ENCODE measurements at regions not wholly inside any gene's neighbourhood (a gene's known extent, or its start where the extent isn't known, plus 50 kb on each side); places are given as distances from the start of the nearest gene placed in this dataset.
"Not testable (repeated sequence)": the region's sequence is repeated elsewhere in the genome, so short reads cannot be mapped to it uniquely, and the experiment has no call there.

DNA sequence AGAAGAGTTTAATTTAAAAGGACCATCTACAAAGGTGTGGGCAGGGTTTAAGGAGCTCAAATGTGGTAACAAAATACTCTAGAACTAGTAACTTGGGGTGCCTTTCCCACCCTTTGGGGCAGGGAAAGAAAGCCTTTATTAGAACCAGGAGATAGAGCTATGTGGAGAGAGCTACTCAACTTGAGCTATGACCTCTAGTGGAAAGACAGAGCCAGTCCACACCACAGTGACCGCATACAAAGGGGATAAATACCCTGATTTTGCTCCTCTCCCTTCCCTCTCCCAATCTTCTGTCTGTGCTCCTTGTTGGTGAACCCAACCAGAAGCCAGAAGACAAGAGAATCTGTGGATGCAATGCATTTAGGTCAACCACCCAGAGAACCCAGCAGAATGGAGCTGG, 54.4 kb upstream of the JAK1 start:
- no peak overlapping the region for H3K4me3 ChIP-seq (ENCODE audit: low read length)
- TF ChIP-seq, protein P1, sequence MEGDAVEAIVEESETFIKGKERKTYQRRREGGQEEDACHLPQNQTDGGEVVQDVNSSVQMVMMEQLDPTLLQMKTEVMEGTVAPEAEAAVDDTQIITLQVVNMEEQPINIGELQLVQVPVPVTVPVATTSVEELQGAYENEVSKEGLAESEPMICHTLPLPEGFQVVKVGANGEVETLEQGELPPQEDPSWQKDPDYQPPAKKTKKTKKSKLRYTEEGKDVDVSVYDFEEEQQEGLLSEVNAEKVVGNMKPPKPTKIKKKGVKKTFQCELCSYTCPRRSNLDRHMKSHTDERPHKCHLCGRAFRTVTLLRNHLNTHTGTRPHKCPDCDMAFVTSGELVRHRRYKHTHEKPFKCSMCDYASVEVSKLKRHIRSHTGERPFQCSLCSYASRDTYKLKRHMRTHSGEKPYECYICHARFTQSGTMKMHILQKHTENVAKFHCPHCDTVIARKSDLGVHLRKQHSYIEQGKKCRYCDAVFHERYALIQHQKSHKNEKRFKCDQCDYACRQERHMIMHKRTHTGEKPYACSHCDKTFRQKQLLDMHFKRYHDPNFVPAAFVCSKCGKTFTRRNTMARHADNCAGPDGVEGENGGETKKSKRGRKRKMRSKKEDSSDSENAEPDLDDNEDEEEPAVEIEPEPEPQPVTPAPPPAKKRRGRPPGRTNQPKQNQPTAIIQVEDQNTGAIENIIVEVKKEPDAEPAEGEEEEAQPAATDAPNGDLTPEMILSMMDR (IDR thresholded peaks at IDR 0.05; ENCODE audit: insufficient read depth, low read depth, low read length, missing control alignments): peak; percentile 24
- DNase-seq (ENCODE audit: low read depth): no peak

DNA sequence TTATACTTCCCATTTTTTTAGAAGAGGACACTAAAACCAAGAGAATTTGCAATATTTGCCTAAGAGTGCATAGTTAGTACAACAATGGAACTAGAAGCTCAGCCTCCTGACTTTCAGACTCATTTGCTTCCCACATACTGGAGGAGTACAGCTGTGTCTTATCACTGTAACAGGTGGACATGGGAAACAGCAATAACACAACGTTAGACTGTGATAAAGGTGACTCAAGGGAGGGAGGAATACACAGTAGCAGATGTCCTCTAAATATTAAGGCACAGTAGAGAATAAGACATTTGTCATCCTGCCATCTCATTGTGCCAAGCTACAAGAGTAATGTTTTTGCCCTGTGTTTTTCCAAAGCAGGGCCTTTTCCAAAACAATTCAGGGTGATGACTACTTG, 55.4 kb upstream of the JAK1 start:
- TF ChIP-seq, protein P1 (IDR thresholded peaks at IDR 0.05; ENCODE audit: insufficient read depth, low read depth, low read length, missing control alignments): no peak
- DNase-seq (ENCODE audit: low read depth): no peak
- no peak overlapping the region for H3K4me3 ChIP-seq (ENCODE audit: low read length)

DNA sequence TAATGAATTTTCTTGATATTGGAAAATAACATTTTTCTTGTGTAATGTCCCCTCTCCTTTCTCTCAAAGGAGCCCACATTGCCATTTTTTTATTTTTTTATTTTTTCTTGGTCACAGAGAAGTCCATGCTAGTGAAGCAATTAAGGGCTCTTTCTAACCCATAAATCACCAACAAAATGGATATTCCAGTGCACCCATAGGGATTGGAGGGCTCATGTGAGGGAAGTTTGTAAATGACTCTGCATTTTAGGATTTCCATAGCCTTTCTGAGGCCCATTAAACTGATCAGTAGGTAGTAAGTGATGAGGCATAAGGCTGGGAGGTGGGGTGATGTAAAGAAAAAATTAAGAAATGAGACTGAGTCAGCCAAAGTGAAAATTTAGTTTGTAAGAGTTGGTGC, 55.9 kb upstream of the JAK1 start:
- H3K4me3 ChIP-seq (ENCODE audit: low read length): no peak overlapping the region
- no peak for DNase-seq (ENCODE audit: low read depth)
- TF ChIP-seq, protein P1 (IDR thresholded peaks at IDR 0.05; ENCODE audit: insufficient read depth, low read depth, low read length, missing control alignments): no peak

DNA sequence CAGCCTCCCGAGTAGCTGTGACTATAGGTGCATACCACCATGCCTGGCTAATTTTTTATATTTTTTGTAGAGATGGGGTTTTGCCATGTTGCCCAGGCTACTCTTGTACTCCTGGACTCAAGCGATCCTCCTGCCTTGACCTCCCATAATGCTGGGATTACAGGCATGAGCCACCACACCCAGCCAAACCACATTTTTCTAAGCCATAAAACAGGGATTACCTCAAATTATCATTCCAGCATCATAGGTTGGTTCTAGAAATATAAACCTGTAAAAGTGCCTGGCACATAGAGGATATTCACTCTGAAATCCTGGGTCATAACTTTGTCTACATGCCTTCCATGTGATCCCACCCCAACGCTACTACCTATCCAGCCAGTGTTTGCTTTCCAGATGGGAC, 59.4 kb upstream of the JAK1 start:
- TF ChIP-seq, protein P1 (IDR thresholded peaks at IDR 0.05; ENCODE audit: insufficient read depth, low read depth, low read length, missing control alignments): no peak
- no peak overlapping the region for H3K4me3 ChIP-seq (ENCODE audit: low read length)
- DNase-seq (ENCODE audit: low read depth): no peak

DNA sequence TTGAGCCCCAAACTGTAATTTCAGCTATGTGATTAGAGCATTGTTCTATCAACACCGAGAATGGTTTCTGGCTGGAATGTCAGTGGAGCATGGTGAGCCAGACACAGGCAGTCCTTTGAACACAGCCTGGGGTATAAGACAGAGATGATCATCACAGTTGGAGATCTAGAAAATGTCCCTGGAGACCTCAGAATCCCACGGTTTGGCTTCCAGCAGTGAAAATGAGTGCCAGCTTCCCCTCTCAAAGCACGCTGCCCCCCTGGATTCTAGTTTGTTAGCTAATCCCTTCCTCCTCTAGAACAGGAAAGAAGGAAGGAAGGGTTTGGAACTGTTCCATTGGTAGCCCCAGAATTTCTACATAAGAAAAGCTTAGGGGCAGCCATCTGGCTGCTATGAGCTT, 59.9 kb upstream of the JAK1 start:
- no peak overlapping the region for H3K4me3 ChIP-seq (ENCODE audit: low read length)
- TF ChIP-seq, protein P1 (IDR thresholded peaks at IDR 0.05; ENCODE audit: insufficient read depth, low read depth, low read length, missing control alignments): no peak
- no peak for DNase-seq (ENCODE audit: low read depth)

DNA sequence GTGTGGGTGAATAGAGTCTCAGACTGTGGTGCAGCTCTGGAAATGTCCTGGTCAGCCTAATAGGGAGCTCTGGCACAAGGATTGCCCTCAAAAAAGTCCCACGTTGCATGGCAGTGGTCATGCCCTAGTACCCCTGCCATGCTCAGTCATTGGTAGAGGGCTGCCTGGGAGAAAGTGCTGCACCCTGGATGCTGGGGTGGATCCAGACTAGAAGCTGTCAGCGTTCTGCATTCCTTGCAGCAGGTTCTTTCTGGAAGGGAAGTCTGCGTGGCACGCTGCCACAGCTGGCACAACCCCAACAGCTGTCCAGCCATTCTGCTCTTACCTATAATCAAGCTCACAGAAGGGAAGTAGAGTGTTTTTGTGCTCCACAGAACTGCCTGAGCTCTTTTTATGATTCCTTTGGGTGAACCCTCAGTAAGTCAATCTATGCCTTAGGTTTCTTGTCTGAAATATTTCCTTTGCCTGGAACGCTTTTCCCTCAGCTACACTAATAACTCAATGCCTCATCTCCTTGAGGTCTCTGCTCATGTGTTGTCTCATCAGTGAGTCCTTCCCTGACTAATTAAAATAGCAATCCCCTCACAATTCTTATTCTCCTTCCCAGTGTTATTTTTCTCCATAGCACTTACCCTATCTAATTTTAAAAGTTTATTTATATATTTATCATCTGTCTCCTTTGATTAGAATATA, 61.5 kb upstream of the JAK1 start:
- DNase-seq (ENCODE audit: low read depth): peak; percentile 53
- no peak overlapping the region for H3K4me3 ChIP-seq (ENCODE audit: low read length)

DNA sequence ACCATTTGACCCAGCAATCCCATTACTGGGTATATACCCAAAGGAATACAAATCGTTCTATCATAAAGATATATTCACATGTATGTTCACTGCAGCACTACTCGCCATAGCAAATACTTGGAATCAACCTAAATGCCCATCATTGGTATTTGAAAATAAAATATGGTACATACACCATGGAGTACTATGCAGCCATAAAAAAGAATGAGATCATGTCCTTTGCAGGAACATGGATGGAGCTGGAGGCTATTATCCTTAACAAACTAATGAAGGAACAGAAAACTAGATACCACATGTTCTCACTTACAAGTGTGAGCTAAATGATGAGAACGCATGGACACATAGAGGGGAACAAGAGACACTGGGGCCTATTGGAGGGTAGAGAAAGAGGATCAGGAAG, 63.1 kb upstream of the JAK1 start:
- DNase-seq (ENCODE audit: low read depth); H3K4me3 ChIP-seq (ENCODE audit: low read length): not testable (repeated sequence)

More for the DNA sequence above, 61.5 kb upstream of the JAK1 start:
- TF ChIP-seq, protein P1 (IDR thresholded peaks at IDR 0.05; ENCODE audit: insufficient read depth, low read depth, low read length, missing control alignments): no peak

DNA sequence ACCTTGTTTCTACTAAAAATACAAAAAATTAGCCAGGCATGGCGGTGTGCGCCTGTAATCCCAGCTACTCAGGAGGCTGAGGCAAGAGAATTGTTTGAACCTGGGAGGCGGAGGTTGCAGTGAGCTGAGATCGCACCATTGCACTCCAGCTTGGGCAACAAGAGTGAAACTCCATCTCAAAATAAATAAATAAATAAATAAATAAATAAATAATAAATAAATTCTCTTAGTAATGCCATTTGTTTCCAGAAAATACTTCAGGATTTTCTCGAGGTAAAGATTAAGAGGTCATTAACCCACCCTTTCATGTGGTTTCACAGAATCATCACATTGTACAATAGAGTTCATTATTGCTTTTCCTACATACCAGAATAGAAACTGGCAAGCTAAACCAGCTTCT, 68.5 kb upstream of the JAK1 start:
- not testable (repeated sequence) for DNase-seq (ENCODE audit: low read depth); H3K4me3 ChIP-seq (ENCODE audit: low read length)

All from epithelial cell of esophagus (primary cell).